ENCODE measurements at regions not wholly inside any gene's neighbourhood (a gene's known extent, or its start where the extent isn't known, plus 50 kb on each side); places are given as distances from the start of the nearest gene placed in this dataset.
"Not testable (repeated sequence)": the region's sequence is repeated elsewhere in the genome, so short reads cannot be mapped to it uniquely, and the experiment has no call there.

DNA sequence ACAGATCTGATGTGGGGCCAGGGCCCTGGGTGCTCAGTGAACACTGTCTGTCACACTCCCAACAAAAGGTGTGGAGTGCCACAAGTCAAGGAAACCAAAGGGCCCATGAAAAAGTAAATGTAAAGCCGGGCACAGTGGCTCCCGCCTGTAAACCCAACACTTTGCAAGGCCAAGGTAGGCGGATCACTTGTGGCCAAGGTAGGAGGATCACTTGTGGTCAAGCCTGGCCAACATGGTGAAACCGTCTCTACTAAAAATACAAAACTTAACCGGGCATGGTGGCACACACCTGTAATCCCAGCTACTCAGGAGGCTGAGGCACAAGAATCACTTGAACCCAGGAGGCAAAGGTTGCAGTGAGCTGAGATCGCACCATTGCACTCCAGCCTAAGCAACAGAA is 227.6 kb downstream of the ZNF516 start:
- TF ChIP-seq, protein P1, sequence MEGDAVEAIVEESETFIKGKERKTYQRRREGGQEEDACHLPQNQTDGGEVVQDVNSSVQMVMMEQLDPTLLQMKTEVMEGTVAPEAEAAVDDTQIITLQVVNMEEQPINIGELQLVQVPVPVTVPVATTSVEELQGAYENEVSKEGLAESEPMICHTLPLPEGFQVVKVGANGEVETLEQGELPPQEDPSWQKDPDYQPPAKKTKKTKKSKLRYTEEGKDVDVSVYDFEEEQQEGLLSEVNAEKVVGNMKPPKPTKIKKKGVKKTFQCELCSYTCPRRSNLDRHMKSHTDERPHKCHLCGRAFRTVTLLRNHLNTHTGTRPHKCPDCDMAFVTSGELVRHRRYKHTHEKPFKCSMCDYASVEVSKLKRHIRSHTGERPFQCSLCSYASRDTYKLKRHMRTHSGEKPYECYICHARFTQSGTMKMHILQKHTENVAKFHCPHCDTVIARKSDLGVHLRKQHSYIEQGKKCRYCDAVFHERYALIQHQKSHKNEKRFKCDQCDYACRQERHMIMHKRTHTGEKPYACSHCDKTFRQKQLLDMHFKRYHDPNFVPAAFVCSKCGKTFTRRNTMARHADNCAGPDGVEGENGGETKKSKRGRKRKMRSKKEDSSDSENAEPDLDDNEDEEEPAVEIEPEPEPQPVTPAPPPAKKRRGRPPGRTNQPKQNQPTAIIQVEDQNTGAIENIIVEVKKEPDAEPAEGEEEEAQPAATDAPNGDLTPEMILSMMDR (conservative IDR thresholded peaks at IDR 0.05; ENCODE audit: low read length): not testable (repeated sequence)
- TF ChIP-seq EZH2phosphoT487 (IDR thresholded peaks at IDR 0.05; ENCODE audit: borderline replicate concordance, low read depth, low read length): not testable (repeated sequence)
